T-helper 2 cell treated with Interferon-gamma antibody and Interleukin-4, amounts not matched to agents 5 μg/mL and 100 μg/mL, for 36 hours (primary cell): ENCODE measurements at regions not wholly inside any gene's neighbourhood (a gene's known extent, or its start where the extent isn't known, plus 50 kb on each side); places are given as distances from the start of the nearest gene placed in this dataset.
A peak's percentile ranks its signal among the peaks of the same experiment; 100 is the strongest.
"Not testable (repeated sequence)": the region's sequence is repeated elsewhere in the genome, so short reads cannot be mapped to it uniquely, and the experiment has no call there.

Source experiments
- DNase-seq: peaks from one replicate; pipeline ENCODE4 v3.0.0; 2021; ENCODE audit warnings: low spot score
- H3K27ac Mint-ChIP-seq: one replicate; pipeline ENCODE4 v1.8.0; 2021; ENCODE audit warnings: mild to moderate bottlenecking, mixed read lengths
- H3K27me3 Mint-ChIP-seq: one replicate; pipeline ENCODE4 v1.8.0; 2021; ENCODE audit warnings: low read depth, mixed read lengths
- H3K36me3 Mint-ChIP-seq: one replicate; pipeline ENCODE4 v1.8.0; 2021; ENCODE audit warnings: low read depth, mixed read lengths
- H3K4me1 Mint-ChIP-seq: one replicate; pipeline ENCODE4 v1.8.0; 2021; ENCODE audit warnings: low read depth, mixed read lengths
- H3K4me3 Mint-ChIP-seq: one replicate; pipeline ENCODE4 v1.8.0; 2022; ENCODE audit warnings: mild to moderate bottlenecking, moderate library complexity, mixed read lengths
- H3K9me3 Mint-ChIP-seq: one replicate; pipeline ENCODE4 v1.8.0; 2021; ENCODE audit warnings: mixed read lengths

DNA sequence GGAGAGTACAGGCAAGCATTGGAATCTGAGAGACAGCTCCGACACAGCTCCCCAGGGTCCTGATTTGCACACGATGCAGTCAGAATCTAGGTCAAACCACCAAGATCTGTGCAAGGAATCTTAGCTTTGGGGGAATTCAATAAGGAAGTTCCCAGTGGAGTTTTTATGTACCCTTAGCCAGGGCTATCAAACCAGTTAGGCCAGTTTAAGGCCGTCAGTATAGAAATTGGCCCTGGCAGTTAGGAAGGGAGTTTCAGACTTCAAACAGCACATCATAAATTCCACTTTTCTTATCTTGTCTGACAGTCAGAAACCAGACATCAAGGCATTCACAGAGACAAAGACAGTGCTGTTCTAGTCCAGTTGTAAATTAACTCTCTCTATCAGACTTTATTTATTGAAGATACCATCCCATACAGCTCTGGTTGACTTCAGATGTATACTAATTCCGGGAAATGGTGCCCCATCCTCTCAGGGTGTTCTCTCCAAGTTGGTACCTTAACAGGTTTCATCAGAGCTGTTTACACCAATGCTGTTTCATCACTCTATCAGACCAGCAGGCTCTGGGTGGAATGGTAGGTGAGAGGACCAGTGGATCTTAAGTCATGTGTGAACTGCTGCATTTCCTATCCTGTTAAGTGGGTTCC is 157.5 kb upstream of the ATF7IP start:
- Mint-ChIP-seq H3K27ac (no peak overlapping the region), H3K27me3 (peaks cover 2% of the 10 kb centered on the region), H3K4me1 (no peaks in the 10 kb centered on the region), H3K9me3 (no peaks in the 10 kb centered on the region), H3K36me3 (no peaks in the 10 kb centered on the region), H3K4me3 (no peak overlapping the region)
- DNase-seq: no peak

- no peak overlapping the region for H3K4me3 Mint-ChIP-seq
- H3K27me3 Mint-ChIP-seq: no peaks in the 10 kb centered on the region
- no peak overlapping the region for H3K27ac Mint-ChIP-seq
- DNase-seq: no peak
- no peaks in the 10 kb centered on the region for H3K9me3 Mint-ChIP-seq
- peaks cover 1% of the 10 kb centered on the region for H3K4me1 Mint-ChIP-seq
- H3K36me3 Mint-ChIP-seq: no peaks in the 10 kb centered on the region
Observed at GRCh38 chr12:14211947-14212387, 153.5 kb upstream of the ATF7IP start.

GRCh38 chr12:14213542-14213941 is 151.9 kb upstream of the ATF7IP start:
- Mint-ChIP-seq H3K27ac (no peak overlapping the region), H3K27me3 (no peaks in the 10 kb centered on the region), H3K4me3 (no peak overlapping the region), H3K36me3 (no peaks in the 10 kb centered on the region), H3K4me1 (peaks cover 1% of the 10 kb centered on the region), H3K9me3 (no peaks in the 10 kb centered on the region)
- DNase-seq: no peak

- Mint-ChIP-seq H3K36me3 (no peaks in the 10 kb centered on the region), H3K27ac (no peak overlapping the region), H3K4me1 (peaks cover 1% of the 10 kb centered on the region), H3K27me3 (no peaks in the 10 kb centered on the region), H3K4me3 (no peak overlapping the region), H3K9me3 (no peaks in the 10 kb centered on the region)
- no peak for DNase-seq
Observed at GRCh38 chr12:14214495-14214894, 151.0 kb upstream of the ATF7IP start.

- not testable (repeated sequence) for H3K27ac Mint-ChIP-seq, H3K4me1 Mint-ChIP-seq, H3K27me3 Mint-ChIP-seq, H3K36me3 Mint-ChIP-seq, DNase-seq, H3K4me3 Mint-ChIP-seq
- peaks cover 11% of the 10 kb centered on the region for H3K9me3 Mint-ChIP-seq
Observed at GRCh38 chr12:14215949-14216348, 149.5 kb upstream of the ATF7IP start.

DNA sequence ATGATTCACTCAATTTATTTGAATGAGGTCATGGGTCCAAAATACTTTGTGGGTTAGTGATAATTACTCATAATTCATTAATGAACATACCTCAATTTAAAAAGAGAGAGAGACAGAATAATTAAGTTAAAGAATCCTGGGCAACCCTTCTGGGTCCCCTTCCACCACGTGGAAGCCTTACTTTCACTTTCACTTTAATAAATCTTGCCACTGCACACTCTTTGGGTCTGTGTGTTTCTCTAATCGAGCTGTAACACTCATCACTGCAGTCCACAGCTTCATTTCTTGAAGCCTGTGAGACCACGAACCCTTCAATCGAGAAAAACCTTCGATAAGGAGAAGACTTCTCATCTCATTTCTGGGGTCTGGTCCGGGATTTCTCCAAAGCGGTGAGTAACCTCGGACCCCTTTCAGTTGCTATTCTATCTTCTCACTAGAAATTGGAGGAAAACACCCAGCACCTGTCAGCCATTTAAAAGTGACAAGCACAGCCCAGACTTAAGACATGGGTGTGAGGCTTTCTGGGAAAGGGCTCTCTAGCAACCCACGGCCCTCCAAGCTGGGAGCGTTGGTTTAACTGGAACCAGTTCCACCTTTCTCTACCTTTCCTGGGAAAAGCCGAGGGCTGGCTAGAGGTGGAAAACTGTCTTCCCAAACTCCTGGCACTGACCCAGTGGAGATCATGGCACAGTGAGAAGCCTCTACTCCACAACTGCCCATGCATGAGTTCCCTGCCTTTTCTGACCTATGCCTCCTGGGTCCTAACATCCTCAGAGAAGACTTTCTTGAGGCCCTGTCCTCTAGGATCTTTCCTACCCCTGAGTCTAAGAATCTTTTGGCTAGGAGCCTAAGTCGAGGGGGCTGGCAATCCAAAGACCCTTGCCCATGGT is 148.8 kb upstream of the ATF7IP start:
- peak overlapping the region; percentile 32 for H3K4me3 Mint-ChIP-seq
- peaks cover 5% of the 10 kb centered on the region for H3K36me3 Mint-ChIP-seq
- DNase-seq: no peak
- H3K4me1 Mint-ChIP-seq: peaks cover 8% of the 10 kb centered on the region
- H3K27ac Mint-ChIP-seq: peak overlapping the region; percentile 45
- H3K27me3 Mint-ChIP-seq: no peaks in the 10 kb centered on the region
- peaks cover 18% of the 10 kb centered on the region for H3K9me3 Mint-ChIP-seq

DNA sequence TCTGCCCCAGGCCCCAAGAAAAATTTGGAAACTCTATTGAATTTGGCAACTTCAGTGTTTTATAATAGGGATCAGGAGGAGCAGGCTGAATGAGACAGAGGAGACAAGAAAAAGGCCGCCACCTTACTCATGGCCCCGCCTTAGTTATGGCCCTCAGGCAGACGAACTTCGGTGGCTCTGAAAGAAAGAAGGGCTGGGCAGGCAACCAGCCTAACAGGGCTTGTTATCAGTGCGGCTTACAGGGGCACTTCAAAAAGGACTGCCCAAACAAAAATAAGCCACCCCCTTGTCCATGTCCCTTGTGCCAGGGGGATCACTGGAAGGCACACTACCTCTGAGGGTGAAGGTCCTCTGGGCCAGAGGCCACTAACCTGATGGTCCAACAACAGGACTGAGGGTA is 146.3 kb upstream of the ATF7IP start:
- Mint-ChIP-seq H3K36me3 (peaks cover 5% of the 10 kb centered on the region), H3K27ac (no peak overlapping the region), H3K4me1 (peaks cover 8% of the 10 kb centered on the region), H3K27me3 (no peaks in the 10 kb centered on the region), H3K4me3 (no peak overlapping the region), H3K9me3 (peaks cover 18% of the 10 kb centered on the region)
- DNase-seq: no peak

DNA sequence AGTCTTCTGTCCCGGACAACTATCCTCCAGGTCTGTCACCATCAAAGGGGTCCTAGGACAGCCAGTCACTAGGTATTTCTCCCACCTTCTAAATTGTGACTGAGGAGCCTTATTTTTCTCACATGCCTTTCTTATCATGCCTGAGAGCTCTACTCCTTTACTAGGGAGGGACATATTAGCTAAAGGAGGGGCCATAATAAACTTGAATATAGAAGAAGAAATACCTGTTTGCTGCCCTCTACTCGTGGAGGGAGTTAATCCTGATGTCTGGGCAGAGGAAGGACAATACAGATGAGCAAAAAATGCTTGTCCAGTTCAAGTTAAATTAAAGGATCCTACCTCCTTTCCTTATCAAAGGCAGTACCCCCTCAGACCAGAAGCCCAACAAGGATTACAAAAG is 145.8 kb upstream of the ATF7IP start:
- not testable (repeated sequence) for H3K27me3 Mint-ChIP-seq, H3K36me3 Mint-ChIP-seq

DNA sequence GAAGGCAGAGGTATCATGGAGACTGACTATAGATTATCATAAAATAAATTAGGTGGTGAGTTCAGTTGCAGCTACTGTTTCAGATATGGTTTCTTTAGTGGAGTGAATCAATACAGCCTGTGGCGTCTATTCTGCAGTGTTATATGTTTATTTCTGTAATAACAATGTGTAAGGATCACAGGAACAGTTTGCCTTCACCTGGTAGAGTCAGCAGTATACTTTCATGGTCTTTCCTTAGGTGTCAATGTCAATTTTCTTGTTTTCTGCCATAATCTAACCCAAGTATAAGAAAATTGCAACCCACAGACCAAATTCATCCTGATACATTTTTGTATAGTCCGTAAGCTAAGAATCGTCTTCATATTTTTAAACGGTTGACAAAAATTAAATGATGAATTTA is 140.4 kb upstream of the ATF7IP start:
- H3K4me3 Mint-ChIP-seq: no peak overlapping the region
- peaks cover 17% of the 10 kb centered on the region for H3K9me3 Mint-ChIP-seq
- H3K27ac Mint-ChIP-seq: no peak overlapping the region
- H3K36me3 Mint-ChIP-seq: peaks cover 5% of the 10 kb centered on the region
- DNase-seq: no peak
- peaks cover 2% of the 10 kb centered on the region for H3K27me3 Mint-ChIP-seq
- peaks cover 7% of the 10 kb centered on the region for H3K4me1 Mint-ChIP-seq

More for the DNA sequence above, 145.8 kb upstream of the ATF7IP start:
- DNase-seq, H3K4me1 Mint-ChIP-seq, H3K4me3 Mint-ChIP-seq, H3K27ac Mint-ChIP-seq: not testable (repeated sequence)
- peaks cover 18% of the 10 kb centered on the region for H3K9me3 Mint-ChIP-seq

- peaks cover 20% of the 10 kb centered on the region for H3K9me3 Mint-ChIP-seq
- not testable (repeated sequence) for H3K27ac Mint-ChIP-seq, H3K36me3 Mint-ChIP-seq, H3K27me3 Mint-ChIP-seq, H3K4me3 Mint-ChIP-seq, DNase-seq
- peaks cover 16% of the 10 kb centered on the region for H3K4me1 Mint-ChIP-seq
Observed at GRCh38 chr12:14235176-14235575, 130.3 kb upstream of the ATF7IP start.

- H3K4me3 Mint-ChIP-seq, H3K27ac Mint-ChIP-seq, DNase-seq, H3K27me3 Mint-ChIP-seq: not testable (repeated sequence)
- Mint-ChIP-seq H3K9me3 (peaks cover 13% of the 10 kb centered on the region), H3K4me1 (peaks cover 22% of the 10 kb centered on the region), H3K36me3 (peaks cover 11% of the 10 kb centered on the region)
Observed at GRCh38 chr12:14236641-14237040, 128.8 kb upstream of the ATF7IP start.

- Mint-ChIP-seq H3K27me3 (no peaks in the 10 kb centered on the region), H3K36me3 (peaks cover 11% of the 10 kb centered on the region), H3K4me1 (peaks cover 22% of the 10 kb centered on the region), H3K4me3 (no peak overlapping the region), H3K9me3 (peaks cover 7% of the 10 kb centered on the region), H3K27ac (no peak overlapping the region)
- no peak for DNase-seq
Observed at GRCh38 chr12:14238221-14238792, 127.2 kb upstream of the ATF7IP start.

- Mint-ChIP-seq H3K4me3 (peak overlapping the region; percentile 78), H3K27ac (peak overlapping the region; percentile 79), H3K4me1 (peaks cover 24% of the 10 kb centered on the region), H3K27me3 (no peaks in the 10 kb centered on the region), H3K9me3 (peaks cover 14% of the 10 kb centered on the region), H3K36me3 (peaks cover 17% of the 10 kb centered on the region)
- peak; percentile 65 for DNase-seq
Observed at GRCh38 chr12:14239350-14239934, 126.0 kb upstream of the ATF7IP start.
